GM12878 (cell line): ENCODE measurements at regions not wholly inside any gene's neighbourhood (a gene's known extent, or its start where the extent isn't known, plus 50 kb on each side); places are given as distances from the start of the nearest gene placed in this dataset.

Experiments used
- ATAC-seq: fragments of 200-7000 bp; cut with Tn5 transposase; 3 replicates; pipeline ENCODE4 v1.9.1; 2020; ENCODE audit warnings: mild to moderate bottlenecking, moderate library complexity
- BruUV-seq: library from RNA; stranded (reverse); fragments of 400-500 nt; replicated peaks from 2 replicates; lab custom pipeline; 2021; lab: Mats Ljungman, UMichigan
- CTCF ChIA-PET: fragments of 300-600 bp; sonication (Branson Sonifier 250); formaldehyde crosslinking; extraction: SDS; loops from one replicate; lab custom pipeline; 2021; ENCODE audit warnings: inconsistent platforms; lab: Yijun Ruan, JAX
- POLR2A ChIA-PET: fragments of 350-600 bp; formaldehyde crosslinking; extraction: SDS; loops from one replicate; lab custom pipeline; 2021; ENCODE audit warnings: inconsistent platforms; lab: Charles Lee
- RAD21 ChIA-PET: fragments of 300-600 bp; sonication (Branson Sonifier 250); formaldehyde crosslinking; loops from one replicate; lab custom pipeline; 2023; ENCODE audit warnings: antibody characterized with exemption; ENCODE audit not compliant: unreplicated experiment; lab: Charles Lee
- SMC1A ChIA-PET: fragments of 300-600 bp; sonication (Branson Sonifier 250); formaldehyde crosslinking; loops from one replicate; lab custom pipeline; 2023; ENCODE audit not compliant: unreplicated experiment, uncharacterized antibody; lab: Charles Lee
- DNase-seq: peaks from one replicate; pipeline ENCODE4 v3.0.0-alpha.2; 2011; ENCODE audit warnings: low read depth, low spot score
- FAIRE-seq: peaks from 3 replicates; lab custom pipeline; 2011; peaks lifted over from hg19 to GRCh38; lab: Jason Lieb, UNC
- H2AFZ ChIP-seq: 2 replicates; pipeline ENCODE4 v1.6.0; 2011; ENCODE audit warnings: low read depth, low read length, control low read depth; ENCODE audit not compliant: control insufficient read depth
- H3K27ac ChIP-seq: 2 replicates; pipeline ENCODE4 v1.5.1; 2011; ENCODE audit warnings: control low read depth; ENCODE audit not compliant: control insufficient read depth, insufficient read depth
- H3K27me3 ChIP-seq, 2 experiments: replicated peaks in 1 of 2; 2 replicates each; pipeline versions ENCODE4 v1.6.0 to v1.6.1; 2011; ENCODE audit warnings: low read length in 1 of 2; ENCODE audit not compliant: control insufficient read depth in 2 of 2, insufficient read depth in 2 of 2
- H3K36me3 ChIP-seq, 2 experiments: 2 replicates each; pipeline ENCODE4 v1.5.1; 2011; ENCODE audit warnings: low read length in 1 of 2; ENCODE audit not compliant: control insufficient read depth in 2 of 2, insufficient read depth in 2 of 2
- H3K4me1 ChIP-seq: 2 replicates; pipeline ENCODE4 v1.6.1; 2011; ENCODE audit warnings: mild to moderate bottlenecking, low read length, moderate library complexity, mixed read lengths; ENCODE audit not compliant: control insufficient read depth, insufficient read depth
- H3K4me2 ChIP-seq: 2 replicates; pipeline ENCODE4 v1.6.0; 2011; ENCODE audit warnings: control low read depth; ENCODE audit not compliant: control insufficient read depth, insufficient read depth
- H3K4me3 ChIP-seq: fragments of 200-600 bp; sonication (generic); 2 replicates; pipeline ENCODE4 v1.5.1; 2016
- H3K79me2 ChIP-seq: 2 replicates; pipeline ENCODE4 v1.6.0; 2011; ENCODE audit warnings: low read length; ENCODE audit not compliant: control insufficient read depth, insufficient read depth
- H3K9ac ChIP-seq: 2 replicates; pipeline ENCODE4 v1.8.0; 2011; ENCODE audit warnings: low read length, control low read depth, mixed read lengths; ENCODE audit not compliant: control insufficient read depth, insufficient read depth
- H3K9me3 ChIP-seq: replicated peaks from 3 replicates; pipeline ENCODE4 v1.5.1; 2011; ENCODE audit warnings: mild to moderate bottlenecking, low read length; ENCODE audit not compliant: control insufficient read depth, insufficient read depth
- H4K20me1 ChIP-seq: 2 replicates; pipeline ENCODE4 v1.6.0; 2011; ENCODE audit not compliant: control insufficient read depth, insufficient read depth
- BACH1 ChIP-seq: fragments of 450-650 bp; IDR thresholded peaks from 2 replicates; pipeline ENCODE4 v1.6.1; 2017; ENCODE audit warnings: mild to moderate bottlenecking, borderline replicate concordance
- BCL11A ChIP-seq: IDR thresholded peaks from 2 replicates; pipeline ENCODE4 v1.6.1; 2011; ENCODE audit warnings: low read depth, low read length
- BMI1 ChIP-seq: fragments of 450-650 bp; IDR thresholded peaks from 2 replicates; pipeline ENCODE4 v1.6.1; 2016; ENCODE audit warnings: mild to moderate bottlenecking, moderate library complexity, borderline replicate concordance
- CEBPB ChIP-seq, 2 experiments: fragments of 150-350 bp in 1 of 2; IDR thresholded peaks; 2 replicates each; pipeline ENCODE4 v1.6.1; 2012 to 2014; ENCODE audit warnings: low read depth in 2 of 2, low read length in 2 of 2, borderline replicate concordance in 1 of 2, inconsistent platforms in 1 of 2
- CHD2 ChIP-seq: IDR thresholded peaks from 2 replicates; pipeline ENCODE4 v1.6.1; 2011; ENCODE audit warnings: low read depth, low read length, improper control_type of control experiment, borderline replicate concordance
- EED ChIP-seq: sonication (generic); IDR thresholded peaks from 2 replicates; pipeline ENCODE4 v1.6.1; 2016; ENCODE audit warnings: antibody characterized with exemption, low read depth
- EP300 ChIP-seq, 2 experiments: fragments of 150-350 bp in 1 of 2; IDR thresholded peaks; 2 replicates each; pipeline ENCODE4 v1.6.1; 2011 to 2012; ENCODE audit warnings: low read depth in 2 of 2, low read length in 2 of 2, borderline replicate concordance in 1 of 2, improper control_type of control experiment in 1 of 2, inconsistent platforms in 1 of 2; ENCODE audit not compliant: control insufficient read depth in 1 of 2
- FOXK2 ChIP-seq: fragments of 450-650 bp; IDR thresholded peaks from 2 replicates; pipeline ENCODE4 v1.6.1; 2017; ENCODE audit warnings: mild to moderate bottlenecking, moderate library complexity
- FOXM1 ChIP-seq: IDR thresholded peaks from 2 replicates; pipeline ENCODE4 v1.6.1; 2012; ENCODE audit warnings: low read depth, mild to moderate bottlenecking, inconsistent platforms, low read length, moderate library complexity
- MYC ChIP-seq: IDR thresholded peaks from 2 replicates; pipeline ENCODE4 v1.6.1; 2011; ENCODE audit warnings: mild to moderate bottlenecking, low read length, moderate library complexity, inconsistent platforms; ENCODE audit not compliant: insufficient read depth, insufficient replicate concordance, insufficient read length, severe bottlenecking
- NFYB ChIP-seq: IDR thresholded peaks from 2 replicates; pipeline ENCODE4 v1.6.1; 2011; ENCODE audit warnings: low read depth, mild to moderate bottlenecking, low read length, improper control_type of control experiment, moderate library complexity; ENCODE audit not compliant: insufficient read depth
- PAX5 ChIP-seq: IDR thresholded peaks from 2 replicates; pipeline ENCODE4 v1.6.1; 2011; ENCODE audit warnings: low read depth, low read length, borderline replicate concordance
- PAX8 ChIP-seq: fragments of 450-650 bp; IDR thresholded peaks from 2 replicates; pipeline ENCODE4 v1.6.1; 2017; ENCODE audit warnings: mild to moderate bottlenecking, moderate library complexity
- PML ChIP-seq: IDR thresholded peaks from 2 replicates; pipeline ENCODE4 v1.6.1; 2012; ENCODE audit warnings: low read length, inconsistent platforms
- POLR2AphosphoS5 ChIP-seq: IDR thresholded peaks from 2 replicates; pipeline ENCODE4 v1.6.1; 2011; ENCODE audit warnings: mild to moderate bottlenecking, low read length, inconsistent platforms
- SIX5 ChIP-seq: IDR thresholded peaks from 2 replicates; pipeline ENCODE4 v1.6.1; 2011; ENCODE audit warnings: mild to moderate bottlenecking, low read depth, low read length, moderate library complexity; ENCODE audit not compliant: severe bottlenecking
- SMC3 ChIP-seq: IDR thresholded peaks from 2 replicates; pipeline ENCODE4 v1.6.1; 2011; ENCODE audit warnings: low read length, improper control_type of control experiment, borderline replicate concordance
- SREBF2 ChIP-seq: IDR thresholded peaks from 2 replicates; pipeline ENCODE4 v1.6.1; 2012; ENCODE audit warnings: mild to moderate bottlenecking, low read length
- TCF12 ChIP-seq: IDR thresholded peaks from 2 replicates; pipeline ENCODE4 v1.6.1; 2011; ENCODE audit warnings: low read depth, mild to moderate bottlenecking, low read length
- ZNF384 ChIP-seq: IDR thresholded peaks from 2 replicates; pipeline ENCODE4 v1.6.1; 2012; ENCODE audit warnings: low read depth, mild to moderate bottlenecking, low read length, improper control_type of control experiment, borderline replicate concordance
- ZZZ3 ChIP-seq: IDR thresholded peaks from 2 replicates; pipeline ENCODE4 v1.6.1; 2011; ENCODE audit warnings: low read depth; ENCODE audit not compliant: control insufficient read depth, insufficient read length
- WGBS: methylation state at CpG from one replicate; pipeline ENCODE4 v1.1.6; 2016; ENCODE audit warnings: low lambda C conversion rate; ENCODE audit not compliant: insufficient replicate concordance, insufficient coverage; ENCODE audit errors: missing lambda C conversion rate; 5-methylcytosine and 5-hydroxymethylcytosine counted together
- in situ Hi-C: fragments of 300-500 bp; cut with MboI; formaldehyde crosslinking; loops from 9 replicates; pipeline ENCODE4 v1.14.3; 2018; ENCODE audit warnings: mixed read lengths
- intact Hi-C: fragments of 100-400 bp; cut with micrococcal nuclease; formaldehyde crosslinking; loops from one replicate; pipeline ENCODE4 v1.14.2; 2022; ENCODE audit not compliant: unreplicated experiment

DNA sequence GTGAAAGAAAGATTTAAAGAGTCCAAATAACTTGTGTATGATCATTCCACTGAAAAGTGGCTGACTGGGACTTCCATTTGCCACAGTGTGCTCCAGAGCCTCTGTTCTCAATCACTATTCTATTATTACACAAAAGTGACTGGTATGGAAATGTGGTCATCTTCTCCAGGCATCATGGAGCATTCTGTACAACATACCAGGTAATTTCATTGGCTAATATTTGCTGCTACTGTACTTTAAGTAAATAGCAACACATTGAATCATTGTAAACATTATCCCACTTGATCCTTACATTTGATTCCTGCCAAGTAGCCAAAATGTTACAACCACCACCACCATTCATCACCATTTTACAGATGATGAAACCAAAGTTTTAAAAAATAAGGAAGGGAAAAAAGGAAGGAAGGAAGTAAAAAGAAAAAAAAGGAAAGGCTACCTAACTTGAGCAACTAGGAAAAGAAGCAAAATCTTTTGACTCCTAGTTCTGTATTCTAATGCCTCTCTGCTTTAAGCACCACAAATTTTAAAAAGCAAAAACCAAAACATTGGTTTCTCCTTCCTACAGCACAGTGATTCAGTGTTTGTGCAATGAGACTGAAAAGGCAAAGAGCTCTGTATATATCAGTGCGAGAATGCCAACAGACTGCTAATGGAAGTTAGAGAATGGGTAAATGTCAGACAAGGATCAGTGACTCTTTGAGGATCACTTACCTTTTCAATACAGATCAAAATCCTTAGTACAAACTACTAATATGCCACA lies 361.4 kb upstream of the PTBP2 start (continued):
- TF ChIP-seq BACH1 (no peak), ZNF384 (no peak), FOXK2 (no peak), EED (no peak), BMI1 (no peak)

DNA sequence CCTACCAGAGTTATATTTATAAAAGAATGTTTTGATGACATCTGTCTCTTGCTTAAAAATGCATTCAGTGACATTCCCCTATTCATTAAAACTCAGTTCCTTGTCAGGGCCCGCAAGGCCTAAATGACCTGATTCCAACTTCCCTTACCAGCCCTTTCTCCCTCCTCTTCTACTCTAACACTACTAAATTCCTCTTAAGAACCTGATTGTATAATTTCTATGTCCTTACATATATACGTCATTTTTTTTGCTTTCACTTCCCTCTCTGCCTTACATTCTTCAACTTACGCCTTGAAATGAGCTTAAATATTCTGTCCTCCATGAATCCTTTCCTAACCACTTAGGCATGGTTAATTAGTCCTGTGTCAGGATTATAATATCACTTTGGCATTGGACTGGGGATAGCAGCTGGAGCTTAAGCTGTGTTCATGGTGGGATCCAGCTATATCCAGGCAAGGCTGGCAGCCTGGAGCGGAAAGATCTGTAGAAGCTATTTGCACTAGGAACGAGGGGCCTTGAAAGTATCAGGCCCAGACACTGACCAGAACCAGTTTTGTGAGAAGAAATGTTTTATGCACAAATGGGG lies 360.2 kb upstream of the PTBP2 start:
- no peaks in the 10 kb centered on the region for H4K20me1 ChIP-seq
- no peak overlapping the region for H3K9ac ChIP-seq
- no peaks in the 10 kb centered on the region for H3K36me3 ChIP-seq
- TF ChIP-seq EP300 (IDR thresholded peaks at IDR 0.05; ENCODE audit: borderline replicate concordance in 1 of 2, control insufficient read depth in 1 of 2, low read depth in 2 of 2, low read length in 2 of 2) (no peak), PAX5 (no peak), CEBPB (IDR thresholded peaks at IDR 0.05; ENCODE audit: borderline replicate concordance in 1 of 2, low read depth in 2 of 2, low read length in 2 of 2) (no peak), CHD2 (no peak), TCF12 (no peak), NFYB (no peak), MYC (no peak), FOXM1 (no peak), PML (no peak), PAX8 (no peak), SIX5 (no peak), POLR2AphosphoS5 (no peak), SREBF2 (no peak), SMC3 (no peak), ZZZ3 (no peak), BCL11A (no peak)
- no peak for ATAC-seq
- H3K9me3 ChIP-seq, result no peaks in the 10 kb centered on the region
- intact Hi-C loops (no loop called here), in situ Hi-C loops (no loop called here)
- no peaks in the 10 kb centered on the region for H3K4me1 ChIP-seq
- no peak overlapping the region for H2AFZ ChIP-seq
- CTCF ChIA-PET, result interaction anchor here (0.7 to 0.9 kb wide), 2 partner anchors 28 to 125 kb away, joined by 3 read pairs; no protein-coding TSS in a partner anchor
- 52% methylated on average over 5 of the region's 5 CpGs for WGBS
- H3K27me3 ChIP-seq, result no peaks in the 10 kb centered on the region
- H3K4me3 ChIP-seq, result no peak overlapping the region
- FAIRE-seq, result no peak
- H3K4me2 ChIP-seq, result no peak overlapping the region
- RAD21 ChIA-PET, result no interaction called here
- H3K27ac ChIP-seq, result no peak overlapping the region
- no TSS peak for BruUV-seq
- SMC1A ChIA-PET, result no interaction called here
- POLR2A ChIA-PET, result no interaction called here
- DNase-seq, result no peak
- no peaks in the 10 kb centered on the region for H3K79me2 ChIP-seq
